Brain microvascular endothelial cell (primary cell): ENCODE measurements at regions not wholly inside any gene's neighbourhood (a gene's known extent, or its start where the extent isn't known, plus 50 kb on each side); places are given as distances from the start of the nearest gene placed in this dataset.

Source experiments
- DNase-seq: peaks from one replicate; pipeline ENCODE4 v3.0.0-alpha.2; 2020
- H3K27ac ChIP-seq: fragments of 250-450 bp; sonication (Bioruptor Pico); 2 replicates; pipeline ENCODE4 v1.5.1; 2020; ENCODE audit warnings: mild to moderate bottlenecking, moderate library complexity
- H3K27me3 ChIP-seq: fragments of 250-450 bp; sonication (Bioruptor Pico); replicated peaks from 2 replicates; pipeline ENCODE4 v1.5.1; 2020; ENCODE audit warnings: mild to moderate bottlenecking
- H3K36me3 ChIP-seq: fragments of 250-450 bp; sonication (Bioruptor Pico); replicated peaks from 2 replicates; pipeline ENCODE4 v1.5.1; 2020; ENCODE audit warnings: mild to moderate bottlenecking
- H3K4me3 ChIP-seq: 2 replicates; pipeline ENCODE4 v1.5.1; 2011; ENCODE audit warnings: low read depth, mild to moderate bottlenecking, control low read depth, low read length, moderate library complexity
- CTCF ChIP-seq: IDR thresholded peaks from 2 replicates; pipeline ENCODE4 v1.5.1; 2011; ENCODE audit warnings: low read depth, mild to moderate bottlenecking, moderate library complexity, low read length, control low read depth, inconsistent platforms; ENCODE audit errors: missing control alignments
- in situ Hi-C: cut with HindIII; loops from 2 replicates; pipeline ENCODE4 v1.10.0; 2017; ENCODE audit warnings: low sequenced_read_pairs, low pct_ligation_motif_present

GRCh38 chr2:236449167-236449761 lies 120.4 kb upstream of the ACKR3 start:
- in situ Hi-C loops: no loop called here
- H3K27me3 ChIP-seq: no peaks in the 10 kb centered on the region
- TF ChIP-seq CTCF: no peak
- DNase-seq: no peak
- H3K36me3 ChIP-seq: no peaks in the 10 kb centered on the region
- H3K4me3 ChIP-seq: no peak overlapping the region
- H3K27ac ChIP-seq: no peak overlapping the region

DNA sequence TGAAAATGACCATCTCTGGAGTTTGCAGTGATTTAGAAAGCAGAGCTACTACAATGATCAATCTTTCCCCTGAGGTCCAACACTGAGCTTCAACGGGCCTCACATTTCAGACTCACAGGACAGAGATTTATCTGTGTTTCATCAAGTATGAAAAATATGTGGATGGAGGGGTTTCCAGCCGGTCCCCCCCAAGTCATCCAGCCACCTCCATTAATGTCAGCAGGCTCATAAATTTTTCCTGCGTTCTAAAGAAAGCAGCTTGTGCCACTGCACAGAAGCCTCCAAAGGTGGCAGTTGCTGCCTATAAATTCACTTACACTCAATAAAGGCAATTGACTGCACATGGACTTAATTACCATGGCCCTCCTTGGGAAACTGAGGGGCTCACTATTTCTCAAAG lies 117.4 kb upstream of the ACKR3 start:
- Histone ChIP-seq H3K27me3 (no peaks in the 10 kb centered on the region), H3K36me3 (no peaks in the 10 kb centered on the region), H3K4me3 (no peak overlapping the region), H3K27ac (no peak overlapping the region)
- in situ Hi-C loops: no loop called here
- TF ChIP-seq CTCF: no peak
- no peak for DNase-seq

GRCh38 chr2:236454076-236454475 lies 115.5 kb upstream of the ACKR3 start:
- in situ Hi-C loops: no loop called here
- TF ChIP-seq CTCF: no peak
- H3K4me3 ChIP-seq: no peak overlapping the region
- DNase-seq: no peak
- no peaks in the 10 kb centered on the region for H3K36me3 ChIP-seq
- no peaks in the 10 kb centered on the region for H3K27me3 ChIP-seq
- H3K27ac ChIP-seq: no peak overlapping the region

DNA sequence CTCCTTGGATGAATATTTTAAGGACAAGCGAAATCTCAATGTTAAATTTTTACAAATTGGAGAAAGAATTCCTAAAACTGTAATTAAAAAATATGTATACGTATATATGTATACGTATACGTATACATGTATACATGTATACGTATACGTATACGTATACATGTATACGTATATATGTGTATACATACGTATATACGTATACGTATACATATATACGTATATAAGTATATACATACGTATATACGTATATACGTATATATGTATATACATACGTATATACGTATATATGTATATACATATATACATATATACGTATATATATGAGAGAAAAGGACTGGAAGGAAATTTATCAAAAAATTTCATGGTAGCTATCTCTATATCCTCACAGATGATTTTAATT lies 110.2 kb upstream of the ACKR3 start:
- H3K27me3 ChIP-seq: no peaks in the 10 kb centered on the region
- no peaks in the 10 kb centered on the region for H3K36me3 ChIP-seq
- DNase-seq: no peak
- no peak overlapping the region for H3K27ac ChIP-seq
- H3K4me3 ChIP-seq: no peak overlapping the region
- no peak for TF ChIP-seq CTCF
- in situ Hi-C loops: no loop called here

DNA sequence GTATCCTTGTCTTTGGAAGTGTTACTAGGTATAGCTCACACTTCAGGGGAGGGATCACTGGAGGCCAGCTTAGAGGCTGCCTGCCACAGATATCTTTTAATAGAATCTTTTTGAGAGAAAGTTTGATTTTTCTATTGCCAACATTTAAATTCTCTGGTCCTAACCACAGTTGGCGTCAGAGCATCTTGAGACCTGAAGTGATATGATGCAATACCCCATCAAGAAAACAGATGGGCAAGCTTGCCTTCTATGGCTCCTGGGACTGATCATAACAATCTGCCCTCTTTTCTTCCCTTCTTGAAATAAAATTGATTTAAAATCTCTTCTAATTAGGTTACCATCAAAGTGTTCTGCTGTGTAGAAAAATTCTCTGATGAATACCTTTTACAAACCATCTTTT lies 105.5 kb upstream of the ACKR3 start:
- Histone ChIP-seq H3K4me3 (no peak overlapping the region), H3K27ac (no peak overlapping the region), H3K27me3 (no peaks in the 10 kb centered on the region), H3K36me3 (no peaks in the 10 kb centered on the region)
- in situ Hi-C loops: no loop called here
- DNase-seq: no peak
- TF ChIP-seq CTCF: no peak
